HEK293T (cell line): ENCODE measurements at regions not wholly inside any gene's neighbourhood (a gene's known extent, or its start where the extent isn't known, plus 50 kb on each side); places are given as distances from the start of the nearest gene placed in this dataset.

Experiments used
- CTCF ChIA-PET: fragments of 350-600 bp; formaldehyde crosslinking; extraction: SDS; loops from one replicate; lab custom pipeline; 2021; ENCODE audit warnings: antibody characterized with exemption, inconsistent platforms; lab: Yijun Ruan, JAX
- POLR2A ChIA-PET: fragments of 350-600 bp; formaldehyde crosslinking; extraction: SDS; loops from one replicate; lab custom pipeline; 2020; ENCODE audit warnings: antibody characterized with exemption, inconsistent platforms; lab: Yijun Ruan, JAX
- DNase-seq: peaks from one replicate; pipeline ENCODE4 v3.0.0; 2012; ENCODE audit warnings: mixed read lengths; ENCODE audit errors: extremely low spot score
- ARNT ChIP-seq: fragments of 450-650 bp; IDR thresholded peaks from 2 replicates; pipeline ENCODE4 v1.6.1; 2017; ENCODE audit warnings: mild to moderate bottlenecking
- BHLHE40 ChIP-seq: fragments of 450-650 bp; IDR thresholded peaks from 2 replicates; pipeline ENCODE4 v1.6.1; 2016; ENCODE audit warnings: mild to moderate bottlenecking, moderate library complexity, borderline replicate concordance
- CTBP1 ChIP-seq: fragments of 450-650 bp; IDR thresholded peaks from 2 replicates; pipeline ENCODE4 v1.6.1; 2016; ENCODE audit warnings: borderline replicate concordance
- ELF4 ChIP-seq: fragments of 450-650 bp; IDR thresholded peaks from 2 replicates; pipeline ENCODE4 v1.6.1; 2017; ENCODE audit warnings: antibody characterized with exemption
- FOXA1 ChIP-seq: fragments of 450-650 bp; IDR thresholded peaks from 2 replicates; pipeline ENCODE4 v1.6.1; 2016; ENCODE audit warnings: mild to moderate bottlenecking
- FOXK2 ChIP-seq: fragments of 450-650 bp; IDR thresholded peaks from 2 replicates; pipeline ENCODE4 v1.6.1; 2016; ENCODE audit warnings: mild to moderate bottlenecking
- FOXM1 ChIP-seq: fragments of 450-650 bp; IDR thresholded peaks from 2 replicates; pipeline ENCODE4 v1.6.1; 2017; ENCODE audit warnings: mild to moderate bottlenecking, borderline replicate concordance
- HDGF ChIP-seq: fragments of 450-650 bp; IDR thresholded peaks from 2 replicates; pipeline ENCODE4 v1.6.1; 2017; ENCODE audit warnings: antibody characterized with exemption, borderline replicate concordance
- L3MBTL2 ChIP-seq: fragments of 450-650 bp; conservative IDR thresholded peaks from 2 replicates; pipeline ENCODE4 v1.6.1; 2016; ENCODE audit warnings: mild to moderate bottlenecking
- LEF1 ChIP-seq: fragments of 450-650 bp; IDR thresholded peaks from 2 replicates; pipeline ENCODE4 v1.6.1; 2017; ENCODE audit warnings: mild to moderate bottlenecking, borderline replicate concordance
- NFRKB ChIP-seq: fragments of 450-650 bp; IDR thresholded peaks from 2 replicates; pipeline ENCODE4 v1.6.1; 2016; ENCODE audit warnings: mild to moderate bottlenecking, moderate library complexity
- PKNOX1 ChIP-seq: fragments of 450-650 bp; IDR thresholded peaks from 2 replicates; pipeline ENCODE4 v1.6.1; 2016
- SP1 ChIP-seq: fragments of 450-650 bp; IDR thresholded peaks from 2 replicates; pipeline ENCODE4 v1.6.1; 2017
- SUZ12 ChIP-seq: fragments of 450-650 bp; IDR thresholded peaks from 2 replicates; pipeline ENCODE4 v1.6.1; 2016; ENCODE audit warnings: mild to moderate bottlenecking
- TARDBP ChIP-seq: fragments of 450-650 bp; IDR thresholded peaks from 2 replicates; pipeline ENCODE4 v1.6.1; 2016
- ZNF384 ChIP-seq: fragments of 450-650 bp; IDR thresholded peaks from 2 replicates; pipeline ENCODE4 v1.6.1; 2016

- POLR2A ChIA-PET: no interaction called here
- TF ChIP-seq TARDBP: no peak
- TF ChIP-seq PKNOX1: no peak
- no peak for TF ChIP-seq L3MBTL2
- no peak for TF ChIP-seq ELF4
- TF ChIP-seq SP1: no peak
- TF ChIP-seq HDGF: no peak
- no peak for TF ChIP-seq FOXA1
- no peak for TF ChIP-seq ZNF384
- TF ChIP-seq BHLHE40: no peak
- no peak for TF ChIP-seq SUZ12
- TF ChIP-seq ARNT: no peak
- TF ChIP-seq CTBP1: no peak
- TF ChIP-seq LEF1: no peak
- no peak for TF ChIP-seq FOXK2
- TF ChIP-seq FOXM1: no peak
- no peak for TF ChIP-seq NFRKB
- CTCF ChIA-PET: no interaction called here
- no peak for DNase-seq
These were observed 59.9 kb upstream of the TTC34 start for GRCh38 chr1:2861143-2861987.

GRCh38 chr1:2861988-2862813, 60.7 kb upstream of the TTC34 start:
- POLR2A ChIA-PET: no interaction called here
- TF ChIP-seq LEF1: no peak
- no peak for TF ChIP-seq HDGF
- no peak for TF ChIP-seq ARNT
- no peak for TF ChIP-seq NFRKB
- TF ChIP-seq SUZ12: no peak
- TF ChIP-seq BHLHE40: no peak
- no peak for TF ChIP-seq TARDBP
- no peak for TF ChIP-seq FOXA1
- no peak for TF ChIP-seq ELF4
- no peak for TF ChIP-seq L3MBTL2
- TF ChIP-seq FOXM1: no peak
- no peak for TF ChIP-seq ZNF384
- no peak for TF ChIP-seq CTBP1
- TF ChIP-seq PKNOX1: no peak
- no peak for TF ChIP-seq SP1
- no peak for TF ChIP-seq FOXK2
- CTCF ChIA-PET: no interaction called here
- DNase-seq: no peak

GRCh38 chr1:2862814-2863647, 61.5 kb upstream of the TTC34 start:
- no peak for DNase-seq
- no peak for TF ChIP-seq L3MBTL2
- no peak for TF ChIP-seq FOXA1
- no peak for TF ChIP-seq HDGF
- TF ChIP-seq ELF4: no peak
- no peak for TF ChIP-seq TARDBP
- ChIA-PET CTCF (no interaction called here), POLR2A (no interaction called here)

- POLR2A ChIA-PET: interaction anchor here (1.0 kb wide), 1 partner anchor 43 kb away, joined by 3 read pairs; no protein-coding TSS in a partner anchor
- TF ChIP-seq ZNF384: no peak
- no peak for TF ChIP-seq FOXM1
- no peak for TF ChIP-seq PKNOX1
- TF ChIP-seq HDGF: no peak
- TF ChIP-seq FOXA1: no peak
- TF ChIP-seq SUZ12: no peak
- TF ChIP-seq L3MBTL2: no peak
- no peak for TF ChIP-seq ARNT
- TF ChIP-seq TARDBP: no peak
- TF ChIP-seq SP1: no peak
- no peak for TF ChIP-seq CTBP1
- TF ChIP-seq NFRKB: no peak
- TF ChIP-seq FOXK2: no peak
- TF ChIP-seq BHLHE40: no peak
- TF ChIP-seq ELF4: no peak
- DNase-seq: no peak
- CTCF ChIA-PET: no interaction called here
These were observed 62.1 kb upstream of the TTC34 start for GRCh38 chr1:2863648-2863963.

- TF ChIP-seq SP1 (no peak), HDGF (no peak), FOXA1 (no peak), PKNOX1 (no peak), CTBP1 (no peak), BHLHE40 (no peak), TARDBP (no peak), FOXK2 (no peak), ZNF384 (no peak), LEF1 (no peak), ELF4 (no peak)
- ChIA-PET POLR2A (interaction anchor here (1.0 kb wide), 1 partner anchor 42 kb away, joined by 3 read pairs; no protein-coding TSS in a partner anchor), CTCF (no interaction called here)
- DNase-seq: no peak
These were observed 62.9 kb upstream of the TTC34 start for GRCh38 chr1:2864203-2864905.
